NCI-H2227 (cell line): ENCODE measurements at regions not wholly inside any gene's neighbourhood (a gene's known extent, or its start where the extent isn't known, plus 50 kb on each side); places are given as distances from the start of the nearest gene placed in this dataset.

Experiments
- DNase-seq: peaks from one replicate; lab custom pipeline; 2025; ENCODE audit not compliant: unreplicated experiment; lab: John Stamatoyannopoulos, UW

- no peak for DNase-seq
These were observed 56.1 kb upstream of the NKAIN2 start for GRCh38 chr6:123747515-123747914.

GRCh38 chr6:123745895-123746294 is 57.8 kb upstream of the NKAIN2 start:
- DNase-seq: no peak

- no peak for DNase-seq
These were observed 58.8 kb upstream of the NKAIN2 start for GRCh38 chr6:123744840-123745239.

- peak; percentile 2 for DNase-seq
These were observed 61.0 kb upstream of the NKAIN2 start for GRCh38 chr6:123742626-123743025.

- no peak for DNase-seq
These were observed 70.5 kb upstream of the NKAIN2 start for GRCh38 chr6:123733180-123733579.

- no peak for DNase-seq
These were observed 79.8 kb upstream of the TRDN start for GRCh38 chr6:123716506-123716905.

- DNase-seq: peak; percentile 59
These were observed 78.5 kb upstream of the TRDN start for GRCh38 chr6:123715006-123715863.

- DNase-seq: no peak
These were observed 76.1 kb upstream of the TRDN start for GRCh38 chr6:123712831-123713230.

GRCh38 chr6:123702943-123703342 is 66.2 kb upstream of the TRDN start:
- no peak for DNase-seq

GRCh38 chr6:123687864-123688263 is 51.1 kb upstream of the TRDN start:
- no peak for DNase-seq
